HEK293T (cell line): ENCODE measurements at regions not wholly inside any gene's neighbourhood (a gene's known extent, or its start where the extent isn't known, plus 50 kb on each side); places are given as distances from the start of the nearest gene placed in this dataset.

Experiments used
- ELF4 ChIP-seq: fragments of 450-650 bp; IDR thresholded peaks from 2 replicates; pipeline ENCODE4 v1.6.1; 2017; ENCODE audit warnings: antibody characterized with exemption
- FOXA1 ChIP-seq: fragments of 450-650 bp; IDR thresholded peaks from 2 replicates; pipeline ENCODE4 v1.6.1; 2016; ENCODE audit warnings: mild to moderate bottlenecking
- FOXK2 ChIP-seq: fragments of 450-650 bp; IDR thresholded peaks from 2 replicates; pipeline ENCODE4 v1.6.1; 2016; ENCODE audit warnings: mild to moderate bottlenecking
- SP1 ChIP-seq: fragments of 450-650 bp; IDR thresholded peaks from 2 replicates; pipeline ENCODE4 v1.6.1; 2017
- TF ChIP-seq, protein P1 (sequence below): fragments of 450-650 bp; IDR thresholded peaks from 2 replicates; pipeline ENCODE4 v1.6.1; 2016

GRCh38 chr1:189606047-189606446 lies 871.6 kb downstream of the BRINP3 start:
- no peak for TF ChIP-seq FOXA1
- TF ChIP-seq, protein P1, sequence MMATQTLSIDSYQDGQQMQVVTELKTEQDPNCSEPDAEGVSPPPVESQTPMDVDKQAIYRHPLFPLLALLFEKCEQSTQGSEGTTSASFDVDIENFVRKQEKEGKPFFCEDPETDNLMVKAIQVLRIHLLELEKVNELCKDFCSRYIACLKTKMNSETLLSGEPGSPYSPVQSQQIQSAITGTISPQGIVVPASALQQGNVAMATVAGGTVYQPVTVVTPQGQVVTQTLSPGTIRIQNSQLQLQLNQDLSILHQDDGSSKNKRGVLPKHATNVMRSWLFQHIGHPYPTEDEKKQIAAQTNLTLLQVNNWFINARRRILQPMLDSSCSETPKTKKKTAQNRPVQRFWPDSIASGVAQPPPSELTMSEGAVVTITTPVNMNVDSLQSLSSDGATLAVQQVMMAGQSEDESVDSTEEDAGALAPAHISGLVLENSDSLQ = no peak
- no peak for TF ChIP-seq FOXK2
- no peak for TF ChIP-seq ELF4
- no peak for TF ChIP-seq SP1
